ENCODE measurements at regions not wholly inside any gene's neighbourhood (a gene's known extent, or its start where the extent isn't known, plus 50 kb on each side); places are given as distances from the start of the nearest gene placed in this dataset.
A peak's percentile ranks its signal among the peaks of the same experiment; 100 is the strongest.

DNA sequence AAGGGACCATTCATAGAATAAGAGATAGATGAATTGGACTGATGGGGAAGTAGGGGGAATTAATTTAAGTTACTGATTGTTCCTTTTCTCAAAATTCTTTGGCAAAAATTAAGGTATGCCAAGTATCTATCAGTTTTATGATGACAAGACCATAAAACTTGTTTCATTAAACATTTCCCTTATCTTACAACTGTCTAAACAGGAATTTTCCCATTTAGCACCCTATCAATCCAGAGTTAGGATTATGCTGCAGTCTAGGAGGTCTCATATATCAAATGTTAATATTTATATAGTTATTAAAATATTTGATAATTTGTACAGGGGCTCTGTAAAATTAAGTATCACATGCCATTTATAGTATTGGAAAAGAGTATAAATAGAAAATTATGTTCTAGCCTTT is 51.5 kb upstream of the ARID1B start:
- intact Hi-C loops (cut with DNase I): no loop called here
- DNase-seq (ENCODE audit: missing footprints): no peak
- no peak for ATAC-seq

DNA sequence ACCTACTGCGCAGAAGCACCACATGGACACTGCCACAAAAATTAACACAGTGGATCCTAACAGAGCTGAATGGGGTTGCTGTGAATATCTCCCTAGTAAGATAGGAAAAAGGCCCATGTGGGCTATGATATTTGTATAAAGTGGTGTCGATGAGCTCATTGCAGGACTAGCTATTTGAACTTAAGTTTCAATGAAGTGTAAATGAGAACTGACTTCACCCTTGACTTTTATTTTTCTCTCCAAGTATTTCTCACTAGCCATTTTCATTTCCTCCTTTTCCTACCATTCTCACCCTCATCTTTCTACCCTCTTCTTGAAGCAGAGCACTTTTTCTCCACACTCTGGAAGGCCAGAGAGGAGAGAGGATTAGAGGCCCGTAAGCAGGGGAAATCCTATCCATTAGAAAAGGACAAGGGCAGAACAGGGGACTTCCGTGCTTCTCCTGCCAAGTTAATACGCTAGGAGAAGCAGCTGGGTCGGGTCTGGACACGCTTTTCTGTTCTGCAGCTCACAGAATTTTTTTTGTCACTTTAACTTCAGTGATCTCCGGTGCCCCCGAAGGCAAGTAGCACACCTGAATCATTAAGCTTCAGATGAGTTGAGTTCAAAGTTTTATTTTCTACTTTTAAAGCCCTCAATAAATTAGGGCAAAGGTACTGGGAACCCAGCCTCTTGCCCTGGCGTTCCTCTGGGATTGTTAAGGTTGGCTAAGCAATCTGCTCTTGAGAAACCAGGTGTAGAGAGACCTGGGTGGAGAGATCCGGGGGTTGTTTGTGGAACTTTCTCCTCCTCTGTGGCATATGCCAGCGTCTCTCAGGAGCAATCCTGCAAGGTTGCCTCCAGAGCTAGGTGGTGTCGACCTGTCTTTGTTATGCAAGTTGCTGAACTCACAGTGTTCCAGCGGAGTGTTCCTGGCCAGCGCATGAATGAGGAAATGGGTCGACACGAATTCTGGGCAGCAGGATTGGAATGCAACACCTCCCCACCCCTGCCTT is 56.2 kb upstream of the ARID1B start:
- intact Hi-C loops (cut with DNase I): loop anchor here (1.0 to 2.0 kb wide), 2 partner anchors 34 to 54 kb away; no protein-coding TSS in a partner anchor
- DNase-seq (ENCODE audit: missing footprints) (no peak), ATAC-seq (no peak)

GRCh38 chr6:156719720-156720563 is 57.2 kb upstream of the ARID1B start:
- ATAC-seq (peak; percentile 99), DNase-seq (ENCODE audit: missing footprints) (peak; percentile 98)
- intact Hi-C loops (cut with DNase I): loop anchor here (1.0 to 2.0 kb wide), 2 partner anchors 33 to 55 kb away; no protein-coding TSS in a partner anchor

DNA sequence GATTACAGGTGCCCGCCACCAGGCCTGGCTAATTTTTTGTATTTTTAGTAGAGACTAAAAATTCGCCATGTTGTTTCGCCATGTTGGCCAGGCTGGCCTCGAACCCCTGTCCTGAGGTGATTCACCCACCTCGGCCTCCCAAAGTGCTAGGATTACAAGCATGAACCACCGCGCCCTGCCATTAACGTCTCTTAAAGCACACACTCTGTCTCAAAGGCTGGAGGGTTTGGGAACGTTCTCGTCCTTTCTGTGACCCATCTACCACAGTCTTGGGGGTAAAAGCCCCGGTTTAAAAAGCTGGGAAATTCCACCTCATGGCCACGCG is 57.8 kb upstream of the ARID1B start:
- no peak for DNase-seq (ENCODE audit: missing footprints)
- ATAC-seq: no peak
- intact Hi-C loops (cut with DNase I): no loop called here

GRCh38 chr6:156718647-156719394 is 58.4 kb upstream of the ARID1B start:
- no peak for DNase-seq (ENCODE audit: missing footprints)
- no peak for ATAC-seq
- intact Hi-C loops (cut with DNase I): no loop called here

GRCh38 chr6:156717542-156717941 is 59.6 kb upstream of the ARID1B start:
- DNase-seq (ENCODE audit: missing footprints): no peak
- no peak for ATAC-seq
- intact Hi-C loops (cut with DNase I): no loop called here

DNA sequence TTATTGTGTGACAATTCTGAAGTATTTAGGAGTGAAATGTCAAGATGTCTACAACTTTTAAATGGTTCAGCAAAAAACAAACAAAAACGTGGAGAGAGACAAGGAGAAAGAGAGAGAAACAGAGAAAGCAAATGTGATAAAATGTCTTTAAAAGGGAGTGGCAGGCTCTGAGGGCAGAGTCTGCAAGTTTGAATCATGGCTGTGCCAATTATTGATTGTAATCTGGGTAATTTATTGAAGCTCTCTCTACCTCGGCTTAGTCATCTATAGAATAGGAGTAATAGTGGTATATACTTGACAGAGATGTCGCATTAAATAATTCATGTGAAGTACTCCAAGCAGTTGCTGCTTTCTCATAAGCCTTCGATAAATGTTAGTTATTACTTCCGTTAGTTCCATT is 61.3 kb upstream of the ARID1B start:
- intact Hi-C loops (cut with DNase I): no loop called here
- ATAC-seq (no peak), DNase-seq (ENCODE audit: missing footprints) (no peak)

DNA sequence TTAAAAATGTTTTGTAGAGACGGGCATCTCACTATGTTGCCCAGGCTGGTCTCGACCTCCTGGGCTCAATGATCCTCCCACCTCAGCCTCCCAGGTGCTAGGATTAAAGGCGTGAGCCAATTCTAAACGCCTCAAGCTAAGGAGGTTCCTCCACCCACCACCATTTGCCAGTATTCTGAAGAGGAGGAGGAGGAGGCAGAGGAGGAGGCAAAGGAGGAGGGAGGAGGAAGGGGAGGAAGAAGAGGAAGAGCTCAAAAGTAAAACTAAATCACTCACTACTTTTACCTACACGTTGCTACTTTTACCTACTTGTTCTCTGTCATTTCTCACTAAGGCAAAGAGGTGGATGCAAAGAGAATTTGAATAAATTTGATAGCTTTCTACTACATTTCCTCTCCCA is 63.6 kb upstream of the ARID1B start:
- no peak for ATAC-seq
- DNase-seq (ENCODE audit: missing footprints): no peak
- intact Hi-C loops (cut with DNase I): no loop called here

GRCh38 chr6:156710479-156710878 is 66.7 kb upstream of the ARID1B start:
- ATAC-seq (no peak), DNase-seq (ENCODE audit: missing footprints) (no peak)
- intact Hi-C loops (cut with DNase I): no loop called here

DNA sequence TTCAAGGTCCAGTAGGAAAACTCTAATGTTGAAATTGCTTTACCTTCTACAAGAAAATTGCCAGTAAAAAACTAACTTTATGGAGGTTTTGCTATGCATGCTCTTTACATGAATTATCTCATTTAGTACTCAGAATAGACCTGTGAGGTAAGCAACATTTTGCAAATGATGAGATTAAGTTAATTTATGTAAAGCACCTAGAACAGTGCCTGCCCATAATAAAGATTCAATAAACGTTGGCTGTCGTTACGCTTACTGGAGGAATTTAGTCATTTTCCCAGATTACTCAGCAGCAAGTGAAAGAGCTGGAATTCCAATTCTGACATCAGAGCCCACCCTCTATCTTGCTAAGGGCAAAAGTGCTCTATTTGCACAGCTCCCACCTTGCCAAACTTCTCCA is 69.4 kb upstream of the ARID1B start:
- DNase-seq (ENCODE audit: missing footprints): no peak
- intact Hi-C loops (cut with DNase I): no loop called here
- ATAC-seq: no peak

GRCh38 chr6:156703719-156704118 is 73.5 kb upstream of the ARID1B start:
- no peak for ATAC-seq
- intact Hi-C loops (cut with DNase I): no loop called here
- DNase-seq (ENCODE audit: missing footprints): no peak

GRCh38 chr6:156701966-156702365 is 75.2 kb upstream of the ARID1B start:
- intact Hi-C loops (cut with DNase I): no loop called here
- no peak for DNase-seq (ENCODE audit: missing footprints)
- no peak for ATAC-seq

DNA sequence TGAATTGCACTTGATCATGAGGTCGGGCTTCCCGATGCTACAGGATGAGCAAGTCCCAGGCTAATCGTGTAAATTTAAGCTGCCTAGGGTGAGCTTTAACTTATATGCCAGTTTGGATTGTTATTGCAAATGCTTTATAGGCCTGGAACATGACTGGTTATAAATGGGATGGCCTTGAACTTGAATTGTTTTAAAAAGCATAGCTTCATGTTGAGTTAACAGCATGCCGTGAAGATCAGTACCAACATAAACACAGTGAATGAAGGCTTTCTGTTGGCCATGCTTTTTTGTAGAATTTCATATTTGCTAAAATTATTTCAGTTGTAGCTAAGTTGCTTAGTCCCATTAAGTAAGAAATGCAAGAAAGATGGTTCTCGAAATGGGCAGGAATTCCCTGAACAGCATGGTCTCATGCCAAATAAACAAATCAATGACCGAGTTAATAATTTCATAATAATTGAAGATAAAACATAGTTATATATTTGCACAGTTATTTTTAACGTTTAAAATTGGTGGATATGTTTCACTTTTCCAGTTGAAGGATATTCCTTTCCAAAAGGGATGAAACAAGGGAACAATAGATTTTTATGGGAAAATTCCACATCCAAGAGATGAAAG is 76.6 kb upstream of the ARID1B start:
- DNase-seq (ENCODE audit: missing footprints) (no peak), ATAC-seq (no peak)
- intact Hi-C loops (cut with DNase I): no loop called here

GRCh38 chr6:156699935-156700334 is 77.2 kb upstream of the ARID1B start:
- no peak for ATAC-seq
- intact Hi-C loops (cut with DNase I): no loop called here
- DNase-seq (ENCODE audit: missing footprints): no peak

- DNase-seq (ENCODE audit: missing footprints) (no peak), ATAC-seq (no peak)
- intact Hi-C loops (cut with DNase I): no loop called here
These were observed 78.2 kb upstream of the ARID1B start for GRCh38 chr6:156699017-156699421.

- intact Hi-C loops (cut with DNase I): no loop called here
- ATAC-seq: no peak
- DNase-seq (ENCODE audit: missing footprints): no peak
These were observed 78.8 kb upstream of the ARID1B start for GRCh38 chr6:156698239-156699016.

DNA sequence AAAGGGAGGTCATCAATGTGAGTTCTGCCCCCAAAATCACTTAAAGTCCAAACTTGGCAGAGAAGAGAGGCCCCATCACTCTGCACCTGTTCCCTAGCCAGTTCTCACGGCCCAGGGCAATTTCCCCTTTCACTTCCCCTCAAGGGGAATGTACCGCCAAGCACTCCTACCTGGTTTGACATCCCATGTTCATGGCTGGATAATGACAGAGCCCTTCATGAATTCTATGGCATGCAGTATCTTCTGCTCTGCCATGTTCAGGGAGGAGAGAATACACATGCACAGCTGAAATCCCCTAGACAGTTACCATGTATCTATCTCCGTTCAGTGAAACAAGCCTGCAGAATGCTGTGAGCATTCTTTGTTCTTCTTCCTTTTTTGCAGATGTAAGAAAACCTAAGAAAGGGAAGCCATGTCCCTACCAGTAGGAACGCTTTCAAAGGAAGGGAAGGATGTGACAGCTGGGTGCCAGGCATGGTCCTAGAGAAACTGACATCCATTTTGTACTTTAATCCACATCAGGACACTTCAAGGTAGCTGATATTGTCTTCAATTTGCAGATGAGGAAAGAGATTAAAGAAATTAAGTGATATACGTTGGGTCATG is 79.8 kb upstream of the ARID1B start:
- intact Hi-C loops (cut with DNase I): no loop called here
- DNase-seq (ENCODE audit: missing footprints) (no peak), ATAC-seq (no peak)

GRCh38 chr6:156695742-156696141 is 81.4 kb upstream of the ARID1B start:
- DNase-seq (ENCODE audit: missing footprints) (no peak), ATAC-seq (no peak)
- intact Hi-C loops (cut with DNase I): no loop called here

Data from Right ventricle myocardium inferior (tissue), 1 donor.